HL-60 (cell line): ENCODE measurements at regions not wholly inside any gene's neighbourhood (a gene's known extent, or its start where the extent isn't known, plus 50 kb on each side); places are given as distances from the start of the nearest gene placed in this dataset.

Experiments
- DNase-seq, 2 experiments: peaks; one replicate each; pipeline ENCODE4 v3.0.0-alpha.2; 2010 to 2020; ENCODE audit warnings: low read depth in 1 of 2, low spot score in 1 of 2
- H3K27ac ChIP-seq: fragments of 250-450 bp; sonication (Bioruptor Pico); replicated peaks from 2 replicates; pipeline ENCODE4 v1.5.1; 2020; ENCODE audit warnings: mild to moderate bottlenecking, moderate library complexity
- H3K27me3 ChIP-seq: fragments of 250-450 bp; sonication (Bioruptor Pico); 2 replicates; pipeline ENCODE4 v1.5.1; 2021; ENCODE audit warnings: mild to moderate bottlenecking, moderate library complexity; ENCODE audit not compliant: insufficient read depth, poor library complexity, severe bottlenecking
- H3K4me3 ChIP-seq: replicated peaks from 2 replicates; pipeline ENCODE4 v1.5.1; 2011; ENCODE audit warnings: mild to moderate bottlenecking, control low read depth, low read length; ENCODE audit not compliant: insufficient read depth
- CTCF ChIP-seq: IDR thresholded peaks from one replicate; pipeline ENCODE4 v1.5.1; 2011; ENCODE audit warnings: low read length, control low read depth, inconsistent platforms; ENCODE audit not compliant: insufficient read depth
- GABPA ChIP-seq: IDR thresholded peaks from 2 replicates; pipeline ENCODE4 v1.6.1; 2012; ENCODE audit warnings: low read depth
- POLR2AphosphoS5 ChIP-seq: IDR thresholded peaks from 2 replicates; pipeline ENCODE4 v1.6.1; 2012; ENCODE audit warnings: low read depth
- REST ChIP-seq: IDR thresholded peaks from 2 replicates; pipeline ENCODE4 v1.6.1; 2012; ENCODE audit warnings: low read depth; ENCODE audit not compliant: insufficient replicate concordance
- SPI1 ChIP-seq: IDR thresholded peaks from 2 replicates; pipeline ENCODE4 v1.6.1; 2012; ENCODE audit warnings: low read depth, mild to moderate bottlenecking, borderline replicate concordance

- no peak for TF ChIP-seq SPI1
- TF ChIP-seq REST = no peak
- TF ChIP-seq CTCF = no peak
- no peak for TF ChIP-seq POLR2AphosphoS5
- no peak for TF ChIP-seq GABPA
- H3K27ac ChIP-seq = no peak overlapping the region
- no peak overlapping the region for H3K4me3 ChIP-seq
- no peaks in the 10 kb centered on the region for H3K27me3 ChIP-seq
- DNase-seq = no peak
These were observed 504.2 kb upstream of the MBL2 start for GRCh38 chr10:53276797-53277196.

- TF ChIP-seq REST (no peak), POLR2AphosphoS5 (no peak), CTCF (no peak), GABPA (no peak), SPI1 (no peak)
- no peak for DNase-seq
- Histone ChIP-seq H3K27ac (no peak overlapping the region), H3K4me3 (no peak overlapping the region), H3K27me3 (no peaks in the 10 kb centered on the region)
These were observed 496.9 kb upstream of the MBL2 start for GRCh38 chr10:53269482-53269881.

- H3K27ac ChIP-seq = no peak overlapping the region
- H3K4me3 ChIP-seq = no peak overlapping the region
- TF ChIP-seq CTCF = no peak
- no peak for TF ChIP-seq REST
- no peak for TF ChIP-seq POLR2AphosphoS5
- no peak for TF ChIP-seq GABPA
- TF ChIP-seq SPI1 = no peak
- H3K27me3 ChIP-seq = no peaks in the 10 kb centered on the region
- no peak for DNase-seq
These were observed 487.6 kb upstream of the MBL2 start for GRCh38 chr10:53260213-53260612.
